Keratinocyte (primary cell): ENCODE measurements at regions not wholly inside any gene's neighbourhood (a gene's known extent, or its start where the extent isn't known, plus 50 kb on each side); places are given as distances from the start of the nearest gene placed in this dataset.

Experiments used
- EZH2 ChIP-seq: IDR thresholded peaks from one replicate; pipeline ENCODE4 v1.6.1; 2012; ENCODE audit warnings: inconsistent platforms, mild to moderate bottlenecking, low read length, moderate library complexity
- TF ChIP-seq, protein P1 (sequence below), 3 experiments: IDR thresholded peaks in 1 of 3; conservative IDR thresholded peaks in 1 of 3; optimal IDR thresholded peaks in 1 of 3; 2 replicates in 2 of 3; 3 replicates in 1 of 3; pipeline versions ENCODE3 to v1.5.1; 2011; ENCODE audit warnings: low read length in 3 of 3, mild to moderate bottlenecking in 3 of 3, moderate library complexity in 2 of 3, control low read depth in 1 of 3, inconsistent platforms in 1 of 3; ENCODE audit not compliant: insufficient read depth in 2 of 3; ENCODE audit errors: extremely low read depth in 1 of 3

DNA sequence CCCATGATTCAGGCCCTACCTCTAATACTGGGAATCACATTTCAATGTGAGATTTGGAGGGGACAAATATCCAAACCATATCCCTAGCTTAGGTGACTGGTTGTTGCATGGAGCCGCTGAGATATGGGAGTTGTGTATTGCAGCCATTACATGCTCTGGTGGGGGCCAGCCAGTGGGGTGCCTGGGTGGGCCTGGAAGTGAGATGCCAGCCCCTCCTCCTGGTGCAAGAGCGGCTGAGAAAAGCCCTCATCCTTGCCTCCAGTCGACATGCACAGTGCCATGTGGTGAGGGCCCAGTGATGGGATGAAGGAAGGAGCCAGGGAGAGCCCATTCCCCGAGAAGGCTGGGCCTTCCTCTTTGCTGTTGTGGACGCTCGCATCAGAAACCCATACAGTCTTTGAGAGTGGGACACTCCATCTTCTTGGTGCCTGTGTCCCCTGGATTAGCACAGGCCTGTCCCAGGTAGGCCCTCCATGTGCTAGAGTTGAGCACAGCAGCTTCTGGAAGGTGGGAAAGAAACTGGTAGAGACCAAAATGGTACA lies 1043.0 kb downstream of the TBC1D22A start:
- TF ChIP-seq, protein P1, sequence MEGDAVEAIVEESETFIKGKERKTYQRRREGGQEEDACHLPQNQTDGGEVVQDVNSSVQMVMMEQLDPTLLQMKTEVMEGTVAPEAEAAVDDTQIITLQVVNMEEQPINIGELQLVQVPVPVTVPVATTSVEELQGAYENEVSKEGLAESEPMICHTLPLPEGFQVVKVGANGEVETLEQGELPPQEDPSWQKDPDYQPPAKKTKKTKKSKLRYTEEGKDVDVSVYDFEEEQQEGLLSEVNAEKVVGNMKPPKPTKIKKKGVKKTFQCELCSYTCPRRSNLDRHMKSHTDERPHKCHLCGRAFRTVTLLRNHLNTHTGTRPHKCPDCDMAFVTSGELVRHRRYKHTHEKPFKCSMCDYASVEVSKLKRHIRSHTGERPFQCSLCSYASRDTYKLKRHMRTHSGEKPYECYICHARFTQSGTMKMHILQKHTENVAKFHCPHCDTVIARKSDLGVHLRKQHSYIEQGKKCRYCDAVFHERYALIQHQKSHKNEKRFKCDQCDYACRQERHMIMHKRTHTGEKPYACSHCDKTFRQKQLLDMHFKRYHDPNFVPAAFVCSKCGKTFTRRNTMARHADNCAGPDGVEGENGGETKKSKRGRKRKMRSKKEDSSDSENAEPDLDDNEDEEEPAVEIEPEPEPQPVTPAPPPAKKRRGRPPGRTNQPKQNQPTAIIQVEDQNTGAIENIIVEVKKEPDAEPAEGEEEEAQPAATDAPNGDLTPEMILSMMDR (optimal IDR thresholded peaks at IDR 0.05 in 1 of 3, IDR thresholded peaks at IDR 0.05 in 1 of 3, conservative IDR thresholded peaks at IDR 0.05 in 1 of 3; ENCODE audit: extremely low read depth in 1 of 3, insufficient read depth in 2 of 3, low read length in 3 of 3) = no peak
- no peak for TF ChIP-seq EZH2
